ENCODE measurements at regions not wholly inside any gene's neighbourhood (a gene's known extent, or its start where the extent isn't known, plus 50 kb on each side); places are given as distances from the start of the nearest gene placed in this dataset.

GRCh38 chr2:118657466-118657865 lies 190.0 kb downstream of the EN1 start:
- no peak for TF ChIP-seq CTCF (IDR thresholded peaks at IDR 0.05; ENCODE audit: low read depth, low read length)
- H3K4me3 ChIP-seq (ENCODE audit: low read depth, low read length) = no peak overlapping the region

- TF ChIP-seq CTCF (IDR thresholded peaks at IDR 0.05; ENCODE audit: low read depth, low read length) = no peak
- H3K4me3 ChIP-seq (ENCODE audit: low read depth, low read length) = no peak overlapping the region
Measured at GRCh38 chr2:118654945-118655344, 192.5 kb downstream of the EN1 start.

- no peak overlapping the region for H3K4me3 ChIP-seq (ENCODE audit: low read depth, low read length)
- TF ChIP-seq CTCF (IDR thresholded peaks at IDR 0.05; ENCODE audit: low read depth, low read length) = no peak
Measured at GRCh38 chr2:118650327-118650726, 197.1 kb downstream of the EN1 start.

- no peak for TF ChIP-seq CTCF (IDR thresholded peaks at IDR 0.05; ENCODE audit: low read depth, low read length)
- H3K4me3 ChIP-seq (ENCODE audit: low read depth, low read length) = no peak overlapping the region
Measured at GRCh38 chr2:118645876-118646275, 201.6 kb downstream of the EN1 start.

- TF ChIP-seq CTCF (IDR thresholded peaks at IDR 0.05; ENCODE audit: low read depth, low read length) = no peak
- no peak overlapping the region for H3K4me3 ChIP-seq (ENCODE audit: low read depth, low read length)
Measured at GRCh38 chr2:118644190-118644589, 203.3 kb downstream of the EN1 start.

- H3K4me3 ChIP-seq (ENCODE audit: low read depth, low read length) = no peak overlapping the region
- TF ChIP-seq CTCF (IDR thresholded peaks at IDR 0.05; ENCODE audit: low read depth, low read length) = no peak
Measured at GRCh38 chr2:118643294-118643693, 204.2 kb downstream of the EN1 start.

- no peak overlapping the region for H3K4me3 ChIP-seq (ENCODE audit: low read depth, low read length)
- no peak for TF ChIP-seq CTCF (IDR thresholded peaks at IDR 0.05; ENCODE audit: low read depth, low read length)
Measured at GRCh38 chr2:118642501-118642900, 204.9 kb downstream of the EN1 start.
